GM12864 (cell line): ENCODE measurements at regions not wholly inside any gene's neighbourhood (a gene's known extent, or its start where the extent isn't known, plus 50 kb on each side); places are given as distances from the start of the nearest gene placed in this dataset.
"Not testable (repeated sequence)": the region's sequence is repeated elsewhere in the genome, so short reads cannot be mapped to it uniquely, and the experiment has no call there.

Source experiments
- DNase-seq: peaks from one replicate; pipeline ENCODE4 v3.0.0-alpha.2; 2011; ENCODE audit warnings: low read depth
- H3K4me3 ChIP-seq: 2 replicates; pipeline ENCODE4 v1.5.1; 2011; ENCODE audit warnings: mild to moderate bottlenecking, low read depth, low read length, control low read depth
- CTCF ChIP-seq: IDR thresholded peaks from 2 replicates; pipeline ENCODE4 v1.5.1; 2011; ENCODE audit warnings: low read depth, mild to moderate bottlenecking, moderate library complexity, low read length, control low read depth, inconsistent platforms; ENCODE audit errors: missing control alignments

- DNase-seq = no peak
- no peak overlapping the region for H3K4me3 ChIP-seq
- no peak for TF ChIP-seq CTCF
Observed at GRCh38 chr2:13686262-13686661, 946.3 kb upstream of the LRATD1 start.

- DNase-seq = no peak
- no peak for TF ChIP-seq CTCF
- no peak overlapping the region for H3K4me3 ChIP-seq
Observed at GRCh38 chr2:13694673-13695072, 937.8 kb upstream of the LRATD1 start.

GRCh38 chr2:13696601-13697000, 935.9 kb upstream of the LRATD1 start:
- no peak for DNase-seq
- H3K4me3 ChIP-seq = no peak overlapping the region
- TF ChIP-seq CTCF = no peak

GRCh38 chr2:13698847-13699246, 933.7 kb upstream of the LRATD1 start:
- no peak for TF ChIP-seq CTCF
- DNase-seq = no peak
- no peak overlapping the region for H3K4me3 ChIP-seq

GRCh38 chr2:13699939-13700338, 932.6 kb upstream of the LRATD1 start:
- not testable (repeated sequence) for DNase-seq

GRCh38 chr2:13711154-13711553, 921.4 kb upstream of the LRATD1 start:
- no peak for DNase-seq
- H3K4me3 ChIP-seq = no peak overlapping the region
- TF ChIP-seq CTCF = no peak

More at GRCh38 chr2:13699939-13700338, 932.6 kb upstream of the LRATD1 start:
- H3K4me3 ChIP-seq = not testable (repeated sequence)

GRCh38 chr2:13714466-13714865, 918.1 kb upstream of the LRATD1 start:
- DNase-seq = no peak
- no peak for TF ChIP-seq CTCF
- H3K4me3 ChIP-seq = no peak overlapping the region

- no peak for TF ChIP-seq CTCF
- DNase-seq = no peak
- H3K4me3 ChIP-seq = no peak overlapping the region
Observed at GRCh38 chr2:13725945-13726344, 906.6 kb upstream of the LRATD1 start.
